DMS53 treated with DMSO at 0.1 percent for 48 hours (cell line): ENCODE measurements at regions not wholly inside any gene's neighbourhood (a gene's known extent, or its start where the extent isn't known, plus 50 kb on each side); places are given as distances from the start of the nearest gene placed in this dataset.
"Not testable (repeated sequence)": the region's sequence is repeated elsewhere in the genome, so short reads cannot be mapped to it uniquely, and the experiment has no call there.

Source experiments
- DNase-seq: peaks from one replicate; lab custom pipeline; 2025; ENCODE audit not compliant: unreplicated experiment; lab: John Stamatoyannopoulos, UW

- DNase-seq: no peak
Observed at GRCh38 chr13:53357582-53357981, 329.0 kb downstream of the OLFM4 start.

GRCh38 chr13:53368948-53369347, 340.3 kb downstream of the OLFM4 start:
- no peak for DNase-seq

GRCh38 chr13:53379485-53379884, 350.9 kb downstream of the OLFM4 start:
- no peak for DNase-seq

- peak; percentile 5 for DNase-seq
Observed at GRCh38 chr13:53382008-53382407, 353.4 kb downstream of the OLFM4 start.

- no peak for DNase-seq
Observed at GRCh38 chr13:53398051-53398450, 369.4 kb downstream of the OLFM4 start.

GRCh38 chr13:53405616-53406015, 377.0 kb downstream of the OLFM4 start:
- no peak for DNase-seq

GRCh38 chr13:53408306-53408705, 379.7 kb downstream of the OLFM4 start:
- no peak for DNase-seq

- DNase-seq: no peak
Observed at GRCh38 chr13:53408847-53409568, 380.4 kb downstream of the OLFM4 start.

GRCh38 chr13:53411463-53411862, 382.9 kb downstream of the OLFM4 start:
- DNase-seq: no peak

GRCh38 chr13:53415135-53415534, 386.5 kb downstream of the OLFM4 start:
- DNase-seq: no peak

- no peak for DNase-seq
Observed at GRCh38 chr13:53417601-53418000, 389.0 kb downstream of the OLFM4 start.

GRCh38 chr13:53422415-53422814, 393.8 kb downstream of the OLFM4 start:
- DNase-seq: no peak

- DNase-seq: no peak
Observed at GRCh38 chr13:53436396-53436795, 407.8 kb downstream of the OLFM4 start.

- no peak for DNase-seq
Observed at GRCh38 chr13:53439439-53440225, 411.0 kb downstream of the OLFM4 start.

- DNase-seq: no peak
Observed at GRCh38 chr13:53442979-53443378, 414.4 kb downstream of the OLFM4 start.

GRCh38 chr13:53445686-53446085, 417.1 kb downstream of the OLFM4 start:
- DNase-seq: no peak

GRCh38 chr13:53447456-53447855, 418.8 kb downstream of the OLFM4 start:
- DNase-seq: no peak

GRCh38 chr13:53447863-53448262, 419.2 kb downstream of the OLFM4 start:
- no peak for DNase-seq

- DNase-seq: not testable (repeated sequence)
Observed at GRCh38 chr13:53452263-53452808, 423.7 kb downstream of the OLFM4 start.

GRCh38 chr13:53460796-53461195, 432.2 kb downstream of the OLFM4 start:
- DNase-seq: no peak

GRCh38 chr13:53463106-53463505, 434.5 kb downstream of the OLFM4 start:
- DNase-seq: no peak

GRCh38 chr13:53466576-53466975, 438.0 kb downstream of the OLFM4 start:
- no peak for DNase-seq
